ENCODE measurements at regions not wholly inside any gene's neighbourhood (a gene's known extent, or its start where the extent isn't known, plus 50 kb on each side); places are given as distances from the start of the nearest gene placed in this dataset.

GRCh38 chr21:28671549-28672195 lies 321.0 kb downstream of the LTN1 start:
- TF ChIP-seq POLR2A (IDR thresholded peaks at IDR 0.05; ENCODE audit: extremely low read depth, insufficient read length) = no peak
- TF ChIP-seq, protein P1, sequence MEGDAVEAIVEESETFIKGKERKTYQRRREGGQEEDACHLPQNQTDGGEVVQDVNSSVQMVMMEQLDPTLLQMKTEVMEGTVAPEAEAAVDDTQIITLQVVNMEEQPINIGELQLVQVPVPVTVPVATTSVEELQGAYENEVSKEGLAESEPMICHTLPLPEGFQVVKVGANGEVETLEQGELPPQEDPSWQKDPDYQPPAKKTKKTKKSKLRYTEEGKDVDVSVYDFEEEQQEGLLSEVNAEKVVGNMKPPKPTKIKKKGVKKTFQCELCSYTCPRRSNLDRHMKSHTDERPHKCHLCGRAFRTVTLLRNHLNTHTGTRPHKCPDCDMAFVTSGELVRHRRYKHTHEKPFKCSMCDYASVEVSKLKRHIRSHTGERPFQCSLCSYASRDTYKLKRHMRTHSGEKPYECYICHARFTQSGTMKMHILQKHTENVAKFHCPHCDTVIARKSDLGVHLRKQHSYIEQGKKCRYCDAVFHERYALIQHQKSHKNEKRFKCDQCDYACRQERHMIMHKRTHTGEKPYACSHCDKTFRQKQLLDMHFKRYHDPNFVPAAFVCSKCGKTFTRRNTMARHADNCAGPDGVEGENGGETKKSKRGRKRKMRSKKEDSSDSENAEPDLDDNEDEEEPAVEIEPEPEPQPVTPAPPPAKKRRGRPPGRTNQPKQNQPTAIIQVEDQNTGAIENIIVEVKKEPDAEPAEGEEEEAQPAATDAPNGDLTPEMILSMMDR (IDR thresholded peaks at IDR 0.05; ENCODE audit: low read depth, low read length) = no peak

All from NB4 (cell line).